ENCODE measurements at regions not wholly inside any gene's neighbourhood (a gene's known extent, or its start where the extent isn't known, plus 50 kb on each side); places are given as distances from the start of the nearest gene placed in this dataset.

DNA sequence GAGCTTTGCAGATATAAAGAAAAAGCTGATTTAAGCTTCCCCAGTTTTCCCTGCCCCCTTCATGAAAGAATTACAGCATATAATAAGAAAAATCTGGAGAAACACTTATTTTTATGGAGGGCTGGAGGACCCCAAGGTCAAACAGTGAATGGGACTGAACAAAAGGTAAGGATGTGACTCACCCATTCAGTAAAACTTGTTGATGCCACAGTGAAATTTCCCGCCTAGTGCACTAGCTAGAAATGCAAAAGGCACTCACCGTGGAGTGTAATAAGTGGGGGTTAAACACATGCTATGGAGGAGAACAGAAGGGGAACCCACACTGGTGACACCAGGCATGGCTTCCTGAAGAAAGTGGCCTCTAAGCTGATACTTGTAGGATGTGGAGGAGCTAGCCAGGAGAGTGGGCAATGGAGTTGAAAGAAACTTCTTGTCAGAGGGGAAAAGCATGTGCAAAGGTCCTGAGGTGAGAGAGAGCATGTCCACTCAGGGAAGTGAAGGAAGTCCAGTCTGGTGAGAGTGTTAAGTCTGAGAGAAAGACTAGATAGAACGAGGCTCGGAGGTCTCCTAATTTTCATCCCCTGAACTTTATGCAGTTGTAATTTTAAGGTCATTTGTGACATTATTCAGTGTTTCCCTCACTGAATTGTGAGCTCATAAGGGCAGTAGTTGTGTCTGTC lies 77.1 kb downstream of the MIAT start:
- TF ChIP-seq GATA2 (IDR thresholded peaks at IDR 0.05; ENCODE audit: low read depth, low read length), result no peak
- TF ChIP-seq GATA3 (IDR thresholded peaks at IDR 0.05; ENCODE audit: low read depth, low read length), result no peak
